RWPE2 (cell line): ENCODE measurements at regions not wholly inside any gene's neighbourhood (a gene's known extent, or its start where the extent isn't known, plus 50 kb on each side); places are given as distances from the start of the nearest gene placed in this dataset.

Experiments used
- ATAC-seq: fragments of 200-7000 bp; cut with Tn5 transposase; 3 replicates; pipeline ENCODE4 v1.9.1; 2021; ENCODE audit warnings: low read depth
- DNase-seq: peaks from one replicate; pipeline ENCODE4 v3.0.0-alpha.2; 2020; ENCODE audit warnings: low spot score
- H3K27ac ChIP-seq: fragments of 450-650 bp; 2 replicates; pipeline ENCODE4 v1.5.1; 2017; ENCODE audit warnings: mild to moderate bottlenecking; ENCODE audit not compliant: poor library complexity, severe bottlenecking
- H3K27me3 ChIP-seq: fragments of 250-450 bp; sonication (Bioruptor Pico); 2 replicates; pipeline ENCODE4 v1.5.1; 2021; ENCODE audit warnings: mild to moderate bottlenecking, moderate library complexity; ENCODE audit not compliant: insufficient read depth, poor library complexity, severe bottlenecking
- H3K36me3 ChIP-seq: fragments of 250-450 bp; sonication (Bioruptor Pico); 2 replicates; pipeline ENCODE4 v1.5.1; 2020; ENCODE audit warnings: low read depth, mild to moderate bottlenecking, moderate library complexity
- H3K4me1 ChIP-seq: fragments of 250-450 bp; sonication (Bioruptor Pico); 2 replicates; pipeline ENCODE4 v1.5.1; 2021; ENCODE audit warnings: mild to moderate bottlenecking, moderate library complexity; ENCODE audit not compliant: insufficient read depth, poor library complexity, severe bottlenecking
- H3K4me3 ChIP-seq: fragments of 250-450 bp; sonication (Bioruptor Pico); 2 replicates; pipeline ENCODE4 v1.5.1; 2021; ENCODE audit warnings: mild to moderate bottlenecking, moderate library complexity; ENCODE audit not compliant: severe bottlenecking
- H3K9me3 ChIP-seq: fragments of 250-450 bp; sonication (Bioruptor Pico); 2 replicates; pipeline ENCODE4 v1.5.1; 2021; ENCODE audit warnings: mild to moderate bottlenecking, moderate library complexity; ENCODE audit not compliant: severe bottlenecking
- CTCF ChIP-seq: fragments of 450-650 bp; IDR thresholded peaks from one replicate; pipeline ENCODE4 v1.5.1; 2017; ENCODE audit warnings: mild to moderate bottlenecking, moderate library complexity; ENCODE audit not compliant: poor library complexity, severe bottlenecking

- no peak for TF ChIP-seq CTCF
- DNase-seq, result no peak
- Histone ChIP-seq H3K27me3 (no peaks in the 10 kb centered on the region), H3K27ac (no peak overlapping the region), H3K36me3 (no peaks in the 10 kb centered on the region), H3K4me3 (no peak overlapping the region), H3K9me3 (no peaks in the 10 kb centered on the region), H3K4me1 (no peaks in the 10 kb centered on the region)
- ATAC-seq, result no peak
These were observed 145.0 kb upstream of the SPOCK3 start for GRCh38 chr4:167379076-167379835.

- no peaks in the 10 kb centered on the region for H3K4me1 ChIP-seq
- ATAC-seq (no peak), DNase-seq (no peak)
- no peaks in the 10 kb centered on the region for H3K9me3 ChIP-seq
- H3K4me3 ChIP-seq, result no peak overlapping the region
- H3K27me3 ChIP-seq, result no peaks in the 10 kb centered on the region
- no peak for TF ChIP-seq CTCF
- H3K36me3 ChIP-seq, result no peaks in the 10 kb centered on the region
- no peak overlapping the region for H3K27ac ChIP-seq
These were observed 146.7 kb upstream of the SPOCK3 start for GRCh38 chr4:167380964-167381363.

GRCh38 chr4:167383291-167383690, 149.0 kb upstream of the SPOCK3 start:
- ATAC-seq, result no peak
- Histone ChIP-seq H3K4me1 (no peaks in the 10 kb centered on the region), H3K9me3 (no peaks in the 10 kb centered on the region), H3K4me3 (no peak overlapping the region), H3K36me3 (no peaks in the 10 kb centered on the region), H3K27ac (no peak overlapping the region), H3K27me3 (no peaks in the 10 kb centered on the region)
- TF ChIP-seq CTCF, result no peak
- no peak for DNase-seq

- ATAC-seq (no peak), DNase-seq (no peak)
- Histone ChIP-seq H3K27me3 (no peaks in the 10 kb centered on the region), H3K9me3 (no peaks in the 10 kb centered on the region), H3K4me3 (no peak overlapping the region), H3K36me3 (no peaks in the 10 kb centered on the region), H3K4me1 (no peaks in the 10 kb centered on the region), H3K27ac (no peak overlapping the region)
- no peak for TF ChIP-seq CTCF
These were observed 163.3 kb upstream of the SPOCK3 start for GRCh38 chr4:167397586-167397985.

- H3K36me3 ChIP-seq, result no peaks in the 10 kb centered on the region
- H3K9me3 ChIP-seq, result no peaks in the 10 kb centered on the region
- H3K4me1 ChIP-seq, result no peaks in the 10 kb centered on the region
- ATAC-seq, result no peak
- no peak for DNase-seq
- no peaks in the 10 kb centered on the region for H3K27me3 ChIP-seq
- no peak for TF ChIP-seq CTCF
- H3K27ac ChIP-seq, result no peak overlapping the region
- H3K4me3 ChIP-seq, result no peak overlapping the region
These were observed 164.9 kb upstream of the SPOCK3 start for GRCh38 chr4:167399201-167399600.
